ENCODE measurements at regions not wholly inside any gene's neighbourhood (a gene's known extent, or its start where the extent isn't known, plus 50 kb on each side); places are given as distances from the start of the nearest gene placed in this dataset.

GRCh38 chr6:21454262-21454661 lies 139.3 kb upstream of the SOX4 start:
- Histone ChIP-seq H3K4me3 (no peak overlapping the region), H3K27me3 (no peaks in the 10 kb centered on the region), H3K27ac (no peak overlapping the region), H3K9me3 (no peaks in the 10 kb centered on the region), H3K36me3 (no peaks in the 10 kb centered on the region), H3K4me1 (no peaks in the 10 kb centered on the region)
- DNase-seq, result no peak
- no peak for TF ChIP-seq POLR2A (IDR thresholded peaks at IDR 0.05)
- ATAC-seq, result no peak
- intact Hi-C loops (cut with DNase I), result no loop called here
- WGBS (ENCODE audit: insufficient coverage, low coverage, low lambda C conversion rate, missing lambda C conversion rate), result 50% methylated on average over 2 of the region's 2 CpGs

- WGBS (ENCODE audit: insufficient coverage, low coverage, low lambda C conversion rate, missing lambda C conversion rate), result 74% methylated on average over 6 of the region's 6 CpGs
- DNase-seq (no peak), ATAC-seq (no peak)
- Histone ChIP-seq H3K4me1 (no peaks in the 10 kb centered on the region), H3K4me3 (no peak overlapping the region), H3K36me3 (no peaks in the 10 kb centered on the region), H3K27ac (no peak overlapping the region), H3K27me3 (no peaks in the 10 kb centered on the region), H3K9me3 (no peaks in the 10 kb centered on the region)
- no peak for TF ChIP-seq CTCF (IDR thresholded peaks at IDR 0.05)
- TF ChIP-seq POLR2A (IDR thresholded peaks at IDR 0.05), result no peak
- intact Hi-C loops (cut with DNase I), result no loop called here
These were observed 138.5 kb upstream of the SOX4 start for GRCh38 chr6:21455071-21455470.

GRCh38 chr6:21457647-21458046 lies 135.9 kb upstream of the SOX4 start:
- H3K27me3 ChIP-seq, result no peaks in the 10 kb centered on the region
- no peak overlapping the region for H3K27ac ChIP-seq
- no peak for ATAC-seq
- intact Hi-C loops (cut with DNase I), result no loop called here
- no peaks in the 10 kb centered on the region for H3K36me3 ChIP-seq
- H3K4me3 ChIP-seq, result no peak overlapping the region
- no peak for DNase-seq
- TF ChIP-seq POLR2A (IDR thresholded peaks at IDR 0.05), result no peak
- WGBS (ENCODE audit: insufficient coverage, low coverage, low lambda C conversion rate, missing lambda C conversion rate), result 95% methylated on average over 7 of the region's 10 CpGs
- H3K4me1 ChIP-seq, result no peaks in the 10 kb centered on the region
- no peaks in the 10 kb centered on the region for H3K9me3 ChIP-seq

- Histone ChIP-seq H3K27ac (no peak overlapping the region), H3K27me3 (no peaks in the 10 kb centered on the region), H3K36me3 (no peaks in the 10 kb centered on the region), H3K4me3 (no peak overlapping the region), H3K4me1 (no peaks in the 10 kb centered on the region), H3K9me3 (no peaks in the 10 kb centered on the region)
- no peak for DNase-seq
- intact Hi-C loops (cut with DNase I), result no loop called here
- no peak for ATAC-seq
- 82% methylated on average over 4 of the region's 4 CpGs for WGBS (ENCODE audit: insufficient coverage, low coverage, low lambda C conversion rate, missing lambda C conversion rate)
- no peak for TF ChIP-seq CTCF (IDR thresholded peaks at IDR 0.05)
- TF ChIP-seq POLR2A (IDR thresholded peaks at IDR 0.05), result no peak
These were observed 133.9 kb upstream of the SOX4 start for GRCh38 chr6:21459641-21460040.

- Histone ChIP-seq H3K4me1 (no peaks in the 10 kb centered on the region), H3K27ac (no peak overlapping the region), H3K4me3 (no peak overlapping the region), H3K36me3 (no peaks in the 10 kb centered on the region), H3K27me3 (no peaks in the 10 kb centered on the region), H3K9me3 (no peaks in the 10 kb centered on the region)
- intact Hi-C loops (cut with DNase I), result no loop called here
- DNase-seq, result no peak
- TF ChIP-seq CTCF (IDR thresholded peaks at IDR 0.05), result no peak
- no peak for TF ChIP-seq POLR2A (IDR thresholded peaks at IDR 0.05)
- ATAC-seq, result no peak
These were observed 131.6 kb upstream of the SOX4 start for GRCh38 chr6:21461844-21462518.

GRCh38 chr6:21462519-21462852 lies 131.1 kb upstream of the SOX4 start:
- no peak for ATAC-seq
- no peak for TF ChIP-seq CTCF (IDR thresholded peaks at IDR 0.05)
- Histone ChIP-seq H3K27ac (no peak overlapping the region), H3K27me3 (no peaks in the 10 kb centered on the region), H3K36me3 (no peaks in the 10 kb centered on the region), H3K9me3 (no peaks in the 10 kb centered on the region), H3K4me3 (no peak overlapping the region), H3K4me1 (no peaks in the 10 kb centered on the region)
- no peak for DNase-seq
- 52% methylated on average over 2 of the region's 2 CpGs for WGBS (ENCODE audit: insufficient coverage, low coverage, low lambda C conversion rate, missing lambda C conversion rate)
- intact Hi-C loops (cut with DNase I), result no loop called here
